Activated T-cell treated with anti-CD3 and anti-CD28 coated beads for 1 hour (primary cell): ENCODE measurements at regions not wholly inside any gene's neighbourhood (a gene's known extent, or its start where the extent isn't known, plus 50 kb on each side); places are given as distances from the start of the nearest gene placed in this dataset.
"Not testable (repeated sequence)": the region's sequence is repeated elsewhere in the genome, so short reads cannot be mapped to it uniquely, and the experiment has no call there.

ENCODE experiments used
- DNase-seq: peaks from one replicate; pipeline ENCODE4 v3.0.0-alpha.2; 2020; ENCODE audit warnings: low read depth

DNA sequence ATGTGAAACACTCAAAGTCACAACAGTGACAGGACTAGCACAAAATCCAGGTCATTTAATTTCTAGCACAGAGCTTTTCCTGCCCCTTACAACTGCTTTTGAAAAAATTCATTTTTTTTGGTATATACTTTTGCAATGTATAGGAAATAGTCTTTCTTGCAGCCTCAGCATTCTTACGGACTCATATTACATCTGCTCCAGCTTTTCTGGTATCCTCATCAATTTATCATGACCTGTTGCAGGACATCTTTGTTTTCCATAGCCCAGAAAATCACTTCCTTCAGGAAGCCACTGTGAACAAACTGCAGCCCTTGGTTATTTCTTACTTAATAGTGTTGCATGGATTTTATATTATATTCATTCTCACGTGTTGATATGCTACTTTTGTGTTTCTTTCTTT, 347.9 kb upstream of the MTPN start:
- DNase-seq, result no peak

GRCh38 chr7:136324073-136324704, 347.0 kb upstream of the MTPN start:
- DNase-seq, result no peak

DNA sequence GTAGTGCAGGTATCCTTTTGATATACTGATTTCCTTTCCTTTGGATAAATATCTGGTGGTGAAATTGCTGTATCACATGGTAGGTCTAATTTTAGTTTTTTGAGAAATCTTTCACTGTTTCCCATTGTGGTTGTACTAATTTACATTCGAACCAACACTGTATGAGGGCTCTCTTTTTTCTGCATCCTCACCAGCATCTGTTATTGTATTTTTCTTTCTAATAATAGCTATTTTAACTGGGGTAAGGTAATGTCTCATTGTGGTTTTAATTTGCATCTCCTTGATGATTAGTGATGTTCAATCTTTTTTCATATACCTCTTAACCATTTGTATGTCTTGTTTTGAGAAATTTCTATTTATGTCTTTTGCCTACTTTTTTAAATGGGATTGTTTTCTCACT, 335.4 kb upstream of the MTPN start:
- no peak for DNase-seq

GRCh38 chr7:136309407-136309806, 332.2 kb upstream of the MTPN start:
- no peak for DNase-seq

GRCh38 chr7:136308230-136308629, 331.1 kb upstream of the MTPN start:
- no peak for DNase-seq

GRCh38 chr7:136303162-136303561, 326.0 kb upstream of the MTPN start:
- no peak for DNase-seq

- no peak for DNase-seq
Measured at GRCh38 chr7:136302049-136302448, 324.9 kb upstream of the MTPN start.

GRCh38 chr7:136294977-136295376, 317.8 kb upstream of the MTPN start:
- no peak for DNase-seq

GRCh38 chr7:136293841-136294391, 316.8 kb upstream of the MTPN start:
- DNase-seq, result no peak

GRCh38 chr7:136293272-136293671, 316.1 kb upstream of the MTPN start:
- DNase-seq, result no peak

DNA sequence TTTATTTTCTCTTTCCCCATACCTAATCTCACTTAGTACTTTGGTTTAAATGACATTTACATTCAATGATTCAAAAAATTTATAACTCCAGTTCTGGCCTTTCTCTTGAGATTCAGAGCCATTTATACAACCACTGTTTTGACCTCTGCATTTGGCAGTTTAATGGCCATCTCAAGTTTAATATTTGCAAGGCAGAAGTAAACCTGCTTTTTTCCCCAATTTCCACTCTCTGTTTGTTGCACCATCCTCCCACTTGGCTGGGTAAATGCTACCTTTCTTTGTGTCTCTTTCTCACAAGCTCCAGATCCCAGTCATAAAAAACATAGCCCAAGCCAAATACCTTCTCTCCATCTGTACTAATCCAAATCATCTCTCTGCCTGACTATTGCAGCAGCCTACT, 315.2 kb upstream of the MTPN start:
- DNase-seq, result no peak

GRCh38 chr7:136290351-136290750, 313.2 kb upstream of the MTPN start:
- DNase-seq, result no peak

DNA sequence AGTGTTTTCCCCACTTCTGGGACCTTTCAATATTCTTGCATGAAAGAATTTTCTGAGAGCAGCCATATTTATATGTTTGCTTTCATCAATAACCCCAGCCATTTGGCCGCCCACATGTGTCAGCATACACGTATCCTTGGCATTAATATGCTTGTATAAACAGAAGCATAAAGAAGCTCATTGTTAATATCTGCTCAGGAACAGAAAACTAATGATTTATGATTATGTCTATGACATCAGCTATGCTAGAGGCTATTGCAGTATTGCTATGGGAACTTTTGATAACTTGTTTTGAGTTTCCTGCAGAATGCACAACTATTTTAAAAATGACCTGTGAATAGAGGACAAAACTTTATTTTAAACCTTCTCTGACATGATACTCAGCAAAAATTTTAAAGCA, 300.9 kb upstream of the MTPN start:
- no peak for DNase-seq

- DNase-seq, result no peak
Measured at GRCh38 chr7:136275794-136276193, 298.6 kb upstream of the MTPN start.

- no peak for DNase-seq
Measured at GRCh38 chr7:136274636-136275345, 297.6 kb upstream of the MTPN start.

DNA sequence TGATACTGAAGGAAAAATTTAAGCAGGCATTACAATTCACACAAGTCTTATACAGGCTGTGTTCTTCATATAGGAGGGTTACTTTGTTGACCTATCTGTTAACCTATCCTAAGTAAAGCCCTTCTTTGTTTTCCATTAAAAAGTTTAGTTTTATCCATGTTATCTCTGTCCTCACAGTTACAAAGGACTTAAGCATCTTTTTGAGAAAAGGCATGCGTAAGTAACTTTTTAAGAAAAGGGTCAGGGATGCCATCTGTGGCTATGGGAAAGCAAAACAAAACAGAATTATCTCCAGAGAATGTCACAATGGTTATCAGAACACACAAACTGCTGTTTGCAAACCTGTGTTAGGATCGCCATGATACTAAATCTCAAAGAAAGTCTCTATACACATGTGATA, 295.8 kb upstream of the MTPN start:
- DNase-seq, result no peak

GRCh38 chr7:136267822-136268221, 290.7 kb upstream of the MTPN start:
- no peak for DNase-seq

DNA sequence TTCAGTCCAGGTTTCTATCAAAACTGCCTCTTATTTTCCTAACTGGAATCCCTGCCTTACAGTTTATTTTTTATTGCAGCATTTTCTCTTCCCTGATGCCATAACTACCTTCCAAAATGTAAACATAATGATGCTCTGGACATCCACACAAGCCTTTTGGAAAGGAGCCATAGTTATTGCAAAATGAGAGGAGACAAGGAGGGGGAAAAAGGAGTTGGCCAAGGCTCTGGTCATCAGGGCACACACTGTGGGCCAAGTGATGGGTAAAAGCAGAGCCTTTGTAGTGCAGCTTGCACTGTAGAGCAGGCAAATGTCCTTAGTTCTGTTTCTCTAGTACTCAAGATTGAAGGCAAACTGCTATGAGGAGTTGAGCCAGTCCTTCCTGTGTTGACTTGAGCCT, 289.3 kb upstream of the MTPN start:
- DNase-seq, result no peak

GRCh38 chr7:136264304-136264703, 287.1 kb upstream of the MTPN start:
- DNase-seq, result not testable (repeated sequence)

DNA sequence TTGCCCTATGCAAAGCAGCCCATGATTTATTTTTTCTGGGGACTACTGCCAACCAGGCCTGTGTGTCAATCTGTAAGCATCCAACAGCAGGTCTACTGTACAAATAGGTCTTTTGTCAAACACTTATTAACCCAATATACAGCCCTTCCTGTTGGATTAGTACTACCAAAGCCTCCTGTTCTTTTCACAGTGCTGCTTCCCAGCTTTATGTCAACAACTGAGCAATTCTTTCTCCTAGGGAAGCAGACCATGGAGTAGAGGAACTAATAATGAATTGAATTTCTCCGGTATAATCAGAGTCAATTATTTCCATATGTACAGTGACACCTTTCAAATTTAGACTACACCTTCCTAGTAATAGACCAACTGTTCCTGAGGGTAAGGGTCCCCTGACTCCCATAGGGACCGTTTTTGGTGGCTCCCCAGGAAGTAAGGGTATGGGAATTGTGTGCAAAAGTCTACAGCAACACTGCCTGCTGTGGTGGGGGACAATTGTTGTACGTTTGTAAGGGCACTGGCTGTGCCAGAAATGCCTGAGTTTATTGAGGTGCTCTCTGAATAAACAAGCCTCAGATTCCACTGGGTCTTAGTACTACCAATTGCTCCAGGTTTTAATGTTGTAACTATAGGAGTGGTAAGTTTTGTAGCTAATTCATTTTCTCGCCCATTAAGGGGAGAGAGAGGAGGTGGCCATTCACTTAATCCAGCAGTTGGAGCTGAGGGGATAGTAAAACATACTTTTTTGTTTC, 286.1 kb upstream of the MTPN start:
- DNase-seq, result not testable (repeated sequence)

DNA sequence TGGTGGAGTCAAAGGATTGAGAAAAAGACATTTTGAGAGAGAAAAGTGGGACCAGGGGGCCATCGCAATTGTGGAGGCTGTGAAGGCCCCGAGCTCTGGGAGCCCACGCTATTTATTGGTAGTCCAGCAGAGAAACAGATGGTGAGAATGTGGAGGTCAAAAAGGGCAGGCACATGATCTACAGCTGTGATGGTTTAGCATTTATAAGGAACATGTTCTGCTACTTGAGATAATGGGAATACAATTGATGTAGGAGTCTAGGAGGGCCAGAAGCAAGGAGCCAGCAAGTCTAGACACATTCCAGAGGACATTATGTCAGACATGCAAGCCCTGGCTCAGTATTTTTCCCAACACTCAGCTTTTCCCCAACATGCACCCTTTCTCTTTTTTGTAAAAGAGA, 283.4 kb upstream of the MTPN start:
- not testable (repeated sequence) for DNase-seq

- DNase-seq, result no peak
Measured at GRCh38 chr7:136259074-136259473, 281.9 kb upstream of the MTPN start.

DNA sequence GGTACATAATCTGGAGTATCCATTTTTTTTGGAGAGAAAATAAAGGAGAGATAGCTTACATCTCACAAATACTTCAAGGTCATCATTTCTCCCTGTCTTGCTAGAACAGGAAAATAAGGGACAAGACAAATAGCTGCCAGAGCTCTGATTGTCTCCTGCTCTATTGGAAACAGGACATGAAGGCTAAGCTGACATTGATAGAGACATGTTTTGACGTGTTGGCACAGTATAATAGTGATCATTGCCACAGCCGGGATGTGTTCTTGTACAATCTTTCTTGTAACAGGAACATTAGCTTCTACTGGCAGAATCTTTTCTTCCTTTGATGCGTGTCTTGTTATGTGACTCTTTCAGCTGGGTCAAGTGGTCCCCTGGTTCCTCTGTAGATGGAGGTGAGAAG, 279.3 kb upstream of the MTPN start:
- DNase-seq, result no peak
